HL-60 (cell line): ENCODE measurements at regions not wholly inside any gene's neighbourhood (a gene's known extent, or its start where the extent isn't known, plus 50 kb on each side); places are given as distances from the start of the nearest gene placed in this dataset.

ENCODE experiments used
- CTCF ChIP-seq: IDR thresholded peaks from one replicate; pipeline ENCODE4 v1.5.1; 2011; ENCODE audit warnings: low read length, control low read depth, inconsistent platforms; ENCODE audit not compliant: insufficient read depth
- GABPA ChIP-seq: IDR thresholded peaks from 2 replicates; pipeline ENCODE4 v1.6.1; 2012; ENCODE audit warnings: low read depth
- POLR2AphosphoS5 ChIP-seq: IDR thresholded peaks from 2 replicates; pipeline ENCODE4 v1.6.1; 2012; ENCODE audit warnings: low read depth
- REST ChIP-seq: IDR thresholded peaks from 2 replicates; pipeline ENCODE4 v1.6.1; 2012; ENCODE audit warnings: low read depth; ENCODE audit not compliant: insufficient replicate concordance
- SPI1 ChIP-seq: IDR thresholded peaks from 2 replicates; pipeline ENCODE4 v1.6.1; 2012; ENCODE audit warnings: low read depth, mild to moderate bottlenecking, borderline replicate concordance

GRCh38 chr6:169869301-169869700 is 117.9 kb downstream of the ERMARD start:
- TF ChIP-seq POLR2AphosphoS5 (no peak), GABPA (no peak), CTCF (no peak), REST (no peak), SPI1 (no peak)
